Ishikawa (cell line): ENCODE measurements at regions not wholly inside any gene's neighbourhood (a gene's known extent, or its start where the extent isn't known, plus 50 kb on each side); places are given as distances from the start of the nearest gene placed in this dataset.

ENCODE experiments used
- CEBPB ChIP-seq: IDR thresholded peaks from 2 replicates; pipeline ENCODE4 v1.6.1; 2012
- CREB1 ChIP-seq: IDR thresholded peaks from 2 replicates; pipeline ENCODE4 v1.6.1; 2012; ENCODE audit warnings: low read depth
- EGR1 ChIP-seq: IDR thresholded peaks from 2 replicates; pipeline ENCODE4 v1.6.1; 2012
- EP300 ChIP-seq: IDR thresholded peaks from 2 replicates; pipeline ENCODE4 v1.6.1; 2012; ENCODE audit warnings: borderline replicate concordance
- FOXM1 ChIP-seq: IDR thresholded peaks from 2 replicates; pipeline ENCODE4 v1.6.1; 2012; ENCODE audit warnings: low read depth, borderline replicate concordance
- NFIC ChIP-seq: IDR thresholded peaks from 2 replicates; pipeline ENCODE4 v1.6.1; 2012
- RAD21 ChIP-seq: IDR thresholded peaks from 2 replicates; pipeline ENCODE4 v1.6.1; 2012; ENCODE audit warnings: low read depth
- TAF1 ChIP-seq: IDR thresholded peaks from 2 replicates; pipeline ENCODE4 v1.6.1; 2012; ENCODE audit warnings: low read depth, mild to moderate bottlenecking
- TCF12 ChIP-seq: IDR thresholded peaks from 2 replicates; pipeline ENCODE4 v1.6.1; 2012; ENCODE audit warnings: low read depth
- TEAD4 ChIP-seq: IDR thresholded peaks from 2 replicates; pipeline ENCODE4 v1.6.1; 2012
- YY1 ChIP-seq: IDR thresholded peaks from 2 replicates; pipeline ENCODE4 v1.6.1; 2012; ENCODE audit warnings: low read depth
- ZBTB7A ChIP-seq: IDR thresholded peaks from 2 replicates; pipeline ENCODE4 v1.6.1; 2012; ENCODE audit warnings: low read depth
- TF ChIP-seq, protein P1 (sequence below): IDR thresholded peaks from 2 replicates; pipeline ENCODE4 v1.6.1; 2012
- TF ChIP-seq, protein P2 (sequence below): IDR thresholded peaks from 2 replicates; pipeline ENCODE4 v1.6.1; 2012
- TF ChIP-seq, protein P3 (sequence below): IDR thresholded peaks from 2 replicates; pipeline ENCODE4 v1.6.1; 2012; ENCODE audit warnings: low read depth, mild to moderate bottlenecking

DNA sequence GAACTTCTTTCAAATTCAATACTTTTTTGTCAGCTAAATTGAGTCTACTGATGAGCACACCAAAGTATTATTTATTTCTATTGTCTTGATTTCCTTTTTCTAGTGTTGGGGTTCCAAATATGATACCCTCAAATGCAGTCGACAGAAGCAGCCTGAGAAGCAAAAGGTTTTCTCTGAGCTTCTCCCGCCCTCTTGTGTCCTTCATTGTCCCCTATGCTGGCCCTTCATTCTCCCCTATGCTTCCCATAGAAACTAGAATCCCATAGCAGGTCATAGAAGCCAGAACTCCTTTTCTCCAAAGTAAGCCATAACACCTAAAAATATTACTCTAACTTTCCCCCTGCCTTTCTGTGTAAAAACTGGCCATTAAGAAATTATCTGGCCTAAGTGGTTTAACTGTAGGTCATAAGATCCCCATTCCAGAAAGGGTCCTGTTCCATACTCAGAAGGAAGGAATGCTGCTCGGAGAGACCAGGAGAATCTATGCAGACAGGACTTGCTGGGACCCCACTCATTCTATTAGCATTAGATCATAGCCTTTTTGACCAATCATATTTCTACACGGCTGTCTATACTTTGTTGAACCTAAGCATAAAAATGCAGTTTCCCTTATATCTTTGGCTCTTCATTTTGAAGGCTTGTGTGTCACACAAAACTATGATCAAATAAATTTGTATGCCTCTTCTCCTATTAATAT lies 764.6 kb upstream of the PKDCC start:
- TF ChIP-seq NFIC (no peak), RAD21 (no peak), EGR1 (no peak), EP300 (no peak), TCF12 (no peak), TAF1 (no peak), YY1 (no peak)
- TF ChIP-seq, protein P1, sequence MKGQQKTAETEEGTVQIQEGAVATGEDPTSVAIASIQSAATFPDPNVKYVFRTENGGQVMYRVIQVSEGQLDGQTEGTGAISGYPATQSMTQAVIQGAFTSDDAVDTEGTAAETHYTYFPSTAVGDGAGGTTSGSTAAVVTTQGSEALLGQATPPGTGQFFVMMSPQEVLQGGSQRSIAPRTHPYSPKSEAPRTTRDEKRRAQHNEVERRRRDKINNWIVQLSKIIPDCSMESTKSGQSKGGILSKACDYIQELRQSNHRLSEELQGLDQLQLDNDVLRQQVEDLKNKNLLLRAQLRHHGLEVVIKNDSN: no peak
- TF ChIP-seq, protein P2, sequence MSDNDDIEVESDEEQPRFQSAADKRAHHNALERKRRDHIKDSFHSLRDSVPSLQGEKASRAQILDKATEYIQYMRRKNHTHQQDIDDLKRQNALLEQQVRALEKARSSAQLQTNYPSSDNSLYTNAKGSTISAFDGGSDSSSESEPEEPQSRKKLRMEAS: no peak
- TF ChIP-seq, protein P3, sequence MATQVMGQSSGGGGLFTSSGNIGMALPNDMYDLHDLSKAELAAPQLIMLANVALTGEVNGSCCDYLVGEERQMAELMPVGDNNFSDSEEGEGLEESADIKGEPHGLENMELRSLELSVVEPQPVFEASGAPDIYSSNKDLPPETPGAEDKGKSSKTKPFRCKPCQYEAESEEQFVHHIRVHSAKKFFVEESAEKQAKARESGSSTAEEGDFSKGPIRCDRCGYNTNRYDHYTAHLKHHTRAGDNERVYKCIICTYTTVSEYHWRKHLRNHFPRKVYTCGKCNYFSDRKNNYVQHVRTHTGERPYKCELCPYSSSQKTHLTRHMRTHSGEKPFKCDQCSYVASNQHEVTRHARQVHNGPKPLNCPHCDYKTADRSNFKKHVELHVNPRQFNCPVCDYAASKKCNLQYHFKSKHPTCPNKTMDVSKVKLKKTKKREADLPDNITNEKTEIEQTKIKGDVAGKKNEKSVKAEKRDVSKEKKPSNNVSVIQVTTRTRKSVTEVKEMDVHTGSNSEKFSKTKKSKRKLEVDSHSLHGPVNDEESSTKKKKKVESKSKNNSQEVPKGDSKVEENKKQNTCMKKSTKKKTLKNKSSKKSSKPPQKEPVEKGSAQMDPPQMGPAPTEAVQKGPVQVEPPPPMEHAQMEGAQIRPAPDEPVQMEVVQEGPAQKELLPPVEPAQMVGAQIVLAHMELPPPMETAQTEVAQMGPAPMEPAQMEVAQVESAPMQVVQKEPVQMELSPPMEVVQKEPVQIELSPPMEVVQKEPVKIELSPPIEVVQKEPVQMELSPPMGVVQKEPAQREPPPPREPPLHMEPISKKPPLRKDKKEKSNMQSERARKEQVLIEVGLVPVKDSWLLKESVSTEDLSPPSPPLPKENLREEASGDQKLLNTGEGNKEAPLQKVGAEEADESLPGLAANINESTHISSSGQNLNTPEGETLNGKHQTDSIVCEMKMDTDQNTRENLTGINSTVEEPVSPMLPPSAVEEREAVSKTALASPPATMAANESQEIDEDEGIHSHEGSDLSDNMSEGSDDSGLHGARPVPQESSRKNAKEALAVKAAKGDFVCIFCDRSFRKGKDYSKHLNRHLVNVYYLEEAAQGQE: no peak

DNA sequence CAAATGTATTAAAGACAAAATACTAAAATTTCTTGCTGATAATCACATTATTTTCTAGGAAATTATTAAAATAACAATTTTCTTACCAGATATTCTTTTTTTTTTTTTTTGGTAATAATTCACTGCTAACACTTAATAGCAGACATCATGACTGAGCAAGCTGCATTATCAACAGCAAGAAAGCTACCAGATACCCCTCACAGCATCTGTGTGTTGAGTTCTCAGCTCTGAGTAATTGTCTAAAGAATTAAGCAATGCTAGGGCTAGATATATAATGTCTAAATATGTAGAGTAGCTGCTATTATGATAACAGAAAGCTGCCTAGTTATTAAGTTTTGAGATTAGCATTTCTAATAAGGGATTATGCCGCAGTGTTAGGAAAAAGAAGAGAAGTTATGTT lies 754.3 kb upstream of the PKDCC start:
- TF ChIP-seq, protein P3: no peak
- TF ChIP-seq, protein P2: no peak
- TF ChIP-seq EGR1 (no peak), TCF12 (no peak), FOXM1 (no peak), EP300 (no peak)
- TF ChIP-seq, protein P1: no peak

DNA sequence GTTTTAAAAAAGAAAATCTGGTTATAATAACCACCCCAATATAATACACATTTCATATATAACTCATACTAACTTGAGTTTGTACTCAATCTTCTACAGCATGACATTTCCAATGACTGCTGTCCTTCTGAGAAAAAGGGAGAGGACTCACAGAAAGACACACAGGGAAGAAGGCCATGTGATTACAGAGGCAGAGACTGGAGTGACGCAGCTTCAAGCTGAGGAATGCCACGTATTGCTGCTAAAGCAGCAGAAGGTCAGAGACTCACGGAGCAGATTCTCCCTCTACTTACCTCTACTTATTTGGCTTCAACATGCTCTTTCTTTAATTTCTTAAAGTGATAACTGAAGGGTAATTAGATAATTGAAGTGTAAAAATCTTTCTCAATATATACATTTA lies 753.5 kb upstream of the PKDCC start:
- TF ChIP-seq TAF1: no peak

DNA sequence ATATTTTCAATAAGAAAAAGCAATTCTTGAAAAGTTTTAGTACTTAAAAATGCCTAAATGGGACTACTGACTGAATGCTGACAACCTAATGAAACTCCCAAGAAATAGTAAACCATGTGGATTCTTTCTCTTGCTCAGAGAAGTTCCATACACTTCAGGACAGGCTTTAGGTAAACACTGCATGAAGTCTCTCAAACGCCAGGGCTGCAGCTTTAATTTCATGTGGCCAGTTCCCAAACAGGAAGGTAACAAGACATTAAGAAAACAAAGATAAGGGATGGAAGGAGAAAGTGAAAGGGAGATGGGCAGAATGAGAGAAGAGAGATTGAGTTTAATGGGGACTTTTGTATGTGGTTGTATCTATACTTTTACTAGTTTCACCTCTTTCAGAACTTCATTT lies 734.7 kb upstream of the PKDCC start:
- TF ChIP-seq, protein P2: no peak
- TF ChIP-seq TEAD4: no peak
- no peak for TF ChIP-seq TAF1
- TF ChIP-seq, protein P3: no peak
- no peak for TF ChIP-seq EP300
- no peak for TF ChIP-seq NFIC
- TF ChIP-seq ZBTB7A: no peak
- no peak for TF ChIP-seq FOXM1
- TF ChIP-seq TCF12: no peak

DNA sequence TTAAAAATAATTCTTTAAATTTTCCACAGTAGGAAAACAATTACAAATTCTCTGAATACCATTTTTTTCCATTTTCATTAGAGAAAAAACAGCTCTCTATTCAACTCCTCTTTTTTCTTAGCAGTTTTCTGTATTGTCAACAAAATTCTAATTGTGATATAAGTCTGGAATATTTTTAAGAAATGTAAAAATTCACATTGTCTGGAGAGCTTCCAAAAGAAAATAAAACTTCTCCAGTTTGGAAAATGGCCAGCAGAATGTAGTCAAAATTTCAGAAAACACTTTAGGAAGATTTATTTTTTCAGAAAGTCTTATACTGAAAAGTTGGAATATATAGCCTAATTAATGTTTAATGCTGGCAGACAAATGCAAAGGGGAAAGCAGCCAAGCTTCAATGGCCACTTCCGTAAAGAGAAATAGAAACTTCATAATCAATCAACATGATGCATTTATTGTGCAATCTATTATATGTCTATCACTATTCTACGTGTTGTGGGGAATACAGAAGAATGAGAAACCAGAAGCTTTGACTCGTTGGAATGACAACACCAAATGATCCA lies 733.2 kb upstream of the PKDCC start:
- TF ChIP-seq RAD21 (no peak), CEBPB (no peak), NFIC (no peak), CREB1 (no peak), EP300 (no peak), TAF1 (no peak), TEAD4 (no peak), FOXM1 (no peak), EGR1 (no peak), TCF12 (no peak), ZBTB7A (no peak)
- TF ChIP-seq, protein P3: no peak
- TF ChIP-seq, protein P1: no peak
